ENCODE measurements at regions not wholly inside any gene's neighbourhood (a gene's known extent, or its start where the extent isn't known, plus 50 kb on each side); places are given as distances from the start of the nearest gene placed in this dataset.

- TF ChIP-seq POLR2AphosphoS5 (IDR thresholded peaks at IDR 0.05; ENCODE audit: low read depth, low read length): peak; percentile 82
- peak; percentile 83 for TF ChIP-seq POLR2A (IDR thresholded peaks at IDR 0.05; ENCODE audit: low read depth, low read length)
- TF ChIP-seq TAF1 (IDR thresholded peaks at IDR 0.05; ENCODE audit: borderline replicate concordance, low read depth, low read length): no peak
Observed at GRCh38 chr17:409848-410542, 57.4 kb upstream of the RPH3AL start.
